ENCODE measurements at regions not wholly inside any gene's neighbourhood (a gene's known extent, or its start where the extent isn't known, plus 50 kb on each side); places are given as distances from the start of the nearest gene placed in this dataset.

GRCh38 chr2:64398516-64399129 is 55.3 kb upstream of the LGALSL start:
- no peak for DNase-seq
- H3K9me3 ChIP-seq: no peaks in the 10 kb centered on the region
- intact Hi-C loops (cut with DNase I; ENCODE audit: low total_unique reads) (no loop called here), in situ Hi-C loops (cut with MboI; ENCODE audit: low pct_ligation_motif_present in 1 of 4, low pct_unique_long_range_greater_than_20kb in 1 of 4, low sequenced_read_pairs in 3 of 4) (no loop called here)
- H3K4me3 ChIP-seq: no peak overlapping the region
- no peaks in the 10 kb centered on the region for H3K27me3 ChIP-seq
- H3K36me3 ChIP-seq: no peaks in the 10 kb centered on the region
- H3K4me1 ChIP-seq: peaks cover 7 to 34% (median 29%) of the 10 kb centered on the region in 4 donors
- H3K27ac ChIP-seq: no peak overlapping the region
- TF ChIP-seq POLR2A (IDR thresholded peaks at IDR 0.05) (no peak), POLR2AphosphoS5 (IDR thresholded peaks at IDR 0.05) (no peak), CTCF (IDR thresholded peaks at IDR 0.05) (no peak), EP300 (IDR thresholded peaks at IDR 0.05; ENCODE audit: low read depth) (no peak)

- Histone ChIP-seq H3K9me3 (no peaks in the 10 kb centered on the region), H3K4me3 (no peak overlapping the region), H3K27me3 (no peaks in the 10 kb centered on the region), H3K36me3 (no peaks in the 10 kb centered on the region), H3K27ac (no peak overlapping the region), H3K4me1 (peaks cover 16 to 43% (median 38%) of the 10 kb centered on the region in 4 donors)
- in situ Hi-C loops (cut with MboI; ENCODE audit: low pct_ligation_motif_present in 1 of 4, low pct_unique_long_range_greater_than_20kb in 1 of 4, low sequenced_read_pairs in 3 of 4) (no loop called here), intact Hi-C loops (cut with DNase I; ENCODE audit: low total_unique reads) (no loop called here)
- WGBS, 2 donors (ENCODE audit: low coverage in 1 of 2): 100% methylated on average over 1 of the region's 2 CpGs; no CpG with 5 or more reads in 1 of the 2 donors
- TF ChIP-seq POLR2A (IDR thresholded peaks at IDR 0.05): no peak
- no peak for TF ChIP-seq CTCF (IDR thresholded peaks at IDR 0.05)
- TF ChIP-seq EP300 (IDR thresholded peaks at IDR 0.05; ENCODE audit: low read depth): no peak
- TF ChIP-seq POLR2AphosphoS5 (IDR thresholded peaks at IDR 0.05): no peak
- no peak for DNase-seq
Observed at GRCh38 chr2:64399521-64399920, 54.4 kb upstream of the LGALSL start.

GRCh38 chr2:64400105-64400728 is 53.7 kb upstream of the LGALSL start:
- WGBS, 2 donors (ENCODE audit: low coverage in 1 of 2): 64 to 83% methylated on average over 3 to 4 of the region's 4 CpGs
- in situ Hi-C loops (cut with MboI; ENCODE audit: low pct_ligation_motif_present in 1 of 4, low pct_unique_long_range_greater_than_20kb in 1 of 4, low sequenced_read_pairs in 3 of 4): no loop called here
- TF ChIP-seq POLR2AphosphoS5 (IDR thresholded peaks at IDR 0.05) (no peak), EP300 (IDR thresholded peaks at IDR 0.05; ENCODE audit: low read depth) (no peak), CTCF (IDR thresholded peaks at IDR 0.05) (no peak), POLR2A (IDR thresholded peaks at IDR 0.05) (no peak)
- H3K9me3 ChIP-seq: no peaks in the 10 kb centered on the region
- peak overlapping the region in 3 of 4 donors; percentile 73 to 89 (median 88) for H3K27ac ChIP-seq
- DNase-seq: no peak
- H3K36me3 ChIP-seq: no peaks in the 10 kb centered on the region
- H3K4me1 ChIP-seq: peaks cover 23 to 50% (median 44%) of the 10 kb centered on the region in 4 donors
- intact Hi-C loops (cut with DNase I; ENCODE audit: low total_unique reads): no loop called here
- H3K4me3 ChIP-seq: no peak overlapping the region
- no peaks in the 10 kb centered on the region for H3K27me3 ChIP-seq

- Histone ChIP-seq H3K4me3 (no peak overlapping the region), H3K27ac (peak overlapping the region; percentile 45 to 89 (median 80)), H3K9me3 (no peaks in the 10 kb centered on the region), H3K36me3 (no peaks in the 10 kb centered on the region), H3K4me1 (peaks cover 30 to 57% (median 51%) of the 10 kb centered on the region in 4 donors), H3K27me3 (no peaks in the 10 kb centered on the region)
- 52 to 100% methylated on average over 1 to 8 of the region's 8 CpGs for WGBS, 2 donors (ENCODE audit: low coverage in 1 of 2)
- in situ Hi-C loops (cut with MboI; ENCODE audit: low pct_ligation_motif_present in 1 of 4, low pct_unique_long_range_greater_than_20kb in 1 of 4, low sequenced_read_pairs in 3 of 4) (no loop called here), intact Hi-C loops (cut with DNase I; ENCODE audit: low total_unique reads) (no loop called here)
- TF ChIP-seq POLR2AphosphoS5 (IDR thresholded peaks at IDR 0.05): no peak
- no peak for TF ChIP-seq CTCF (IDR thresholded peaks at IDR 0.05)
- no peak for TF ChIP-seq EP300 (IDR thresholded peaks at IDR 0.05; ENCODE audit: low read depth)
- DNase-seq: peak; percentile 43
Observed at GRCh38 chr2:64400733-64401528, 53.0 kb upstream of the LGALSL start.
